GM12872 (cell line): ENCODE measurements at regions not wholly inside any gene's neighbourhood (a gene's known extent, or its start where the extent isn't known, plus 50 kb on each side); places are given as distances from the start of the nearest gene placed in this dataset.

Experiments used
- TF ChIP-seq, protein P1 (sequence below): IDR thresholded peaks from 3 replicates; pipeline ENCODE4 v1.5.1; 2011; ENCODE audit warnings: low read depth, mild to moderate bottlenecking, low read length, moderate library complexity; ENCODE audit not compliant: insufficient read depth

- TF ChIP-seq, protein P1, sequence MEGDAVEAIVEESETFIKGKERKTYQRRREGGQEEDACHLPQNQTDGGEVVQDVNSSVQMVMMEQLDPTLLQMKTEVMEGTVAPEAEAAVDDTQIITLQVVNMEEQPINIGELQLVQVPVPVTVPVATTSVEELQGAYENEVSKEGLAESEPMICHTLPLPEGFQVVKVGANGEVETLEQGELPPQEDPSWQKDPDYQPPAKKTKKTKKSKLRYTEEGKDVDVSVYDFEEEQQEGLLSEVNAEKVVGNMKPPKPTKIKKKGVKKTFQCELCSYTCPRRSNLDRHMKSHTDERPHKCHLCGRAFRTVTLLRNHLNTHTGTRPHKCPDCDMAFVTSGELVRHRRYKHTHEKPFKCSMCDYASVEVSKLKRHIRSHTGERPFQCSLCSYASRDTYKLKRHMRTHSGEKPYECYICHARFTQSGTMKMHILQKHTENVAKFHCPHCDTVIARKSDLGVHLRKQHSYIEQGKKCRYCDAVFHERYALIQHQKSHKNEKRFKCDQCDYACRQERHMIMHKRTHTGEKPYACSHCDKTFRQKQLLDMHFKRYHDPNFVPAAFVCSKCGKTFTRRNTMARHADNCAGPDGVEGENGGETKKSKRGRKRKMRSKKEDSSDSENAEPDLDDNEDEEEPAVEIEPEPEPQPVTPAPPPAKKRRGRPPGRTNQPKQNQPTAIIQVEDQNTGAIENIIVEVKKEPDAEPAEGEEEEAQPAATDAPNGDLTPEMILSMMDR = no peak
These were observed 267.0 kb upstream of the CFAP20DC start for GRCh38 chr3:59316688-59317275.

DNA sequence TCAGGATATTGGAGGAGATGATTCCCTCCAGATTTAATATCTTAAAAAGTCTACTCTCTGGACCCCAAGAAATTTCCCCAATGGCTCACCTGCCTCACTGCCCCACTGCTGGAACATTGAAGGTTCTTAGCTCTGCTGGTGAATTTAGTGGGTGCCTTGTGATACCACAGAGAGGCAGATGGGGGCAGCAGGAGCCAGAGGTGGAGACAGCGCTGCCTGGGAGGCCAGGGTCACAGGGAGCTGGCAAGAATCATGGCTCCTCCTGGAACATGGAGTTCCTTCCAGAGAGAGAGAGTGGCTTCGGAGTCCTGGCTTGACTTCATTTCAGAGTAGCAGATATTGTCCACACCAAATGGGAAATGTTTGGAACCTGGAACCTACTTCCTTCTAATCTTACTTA lies 263.5 kb upstream of the CFAP20DC start:
- TF ChIP-seq, protein P1 = peak; percentile 85

DNA sequence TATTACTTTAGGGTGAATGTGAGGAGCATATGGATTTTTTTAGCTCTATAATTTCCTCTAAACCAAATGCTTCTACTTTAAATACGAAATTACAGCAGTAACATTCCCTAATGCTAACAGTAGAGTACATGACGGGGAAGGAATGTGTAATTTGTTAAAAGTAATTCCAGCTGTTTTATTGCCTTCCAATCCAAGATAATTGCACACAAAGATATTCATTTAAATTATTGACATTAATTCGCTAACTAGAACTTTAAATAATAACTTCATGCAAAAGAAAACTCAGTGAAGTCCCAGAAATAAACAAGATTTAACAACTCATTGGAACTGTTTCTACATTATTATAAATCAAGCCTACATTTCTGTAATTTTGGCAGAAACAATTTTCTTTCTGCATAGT lies 261.4 kb upstream of the CFAP20DC start:
- TF ChIP-seq, protein P1 = no peak

GRCh38 chr3:59310736-59311135 lies 260.9 kb upstream of the CFAP20DC start:
- TF ChIP-seq, protein P1 = no peak

DNA sequence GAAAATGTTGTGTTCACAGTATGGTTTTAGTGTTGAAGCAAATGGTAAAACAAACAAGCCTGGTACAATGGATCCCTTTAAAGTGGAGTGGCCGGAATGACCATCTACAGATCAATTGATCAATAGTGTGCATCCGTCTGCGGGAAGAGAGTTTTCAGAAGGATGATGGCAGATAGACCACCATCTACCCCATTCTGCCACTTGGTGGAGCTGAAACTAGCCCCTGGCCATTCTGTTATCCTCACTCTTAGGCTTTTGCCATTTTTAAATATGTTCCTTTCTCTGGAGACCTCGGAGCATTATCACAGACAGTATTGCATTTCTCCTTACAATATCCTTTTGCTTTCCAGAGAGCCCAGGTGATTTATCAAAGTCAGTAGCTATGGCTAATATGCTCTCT lies 258.9 kb upstream of the CFAP20DC start:
- TF ChIP-seq, protein P1 = peak; percentile 51; the same call in 2 of the 3 replicates

DNA sequence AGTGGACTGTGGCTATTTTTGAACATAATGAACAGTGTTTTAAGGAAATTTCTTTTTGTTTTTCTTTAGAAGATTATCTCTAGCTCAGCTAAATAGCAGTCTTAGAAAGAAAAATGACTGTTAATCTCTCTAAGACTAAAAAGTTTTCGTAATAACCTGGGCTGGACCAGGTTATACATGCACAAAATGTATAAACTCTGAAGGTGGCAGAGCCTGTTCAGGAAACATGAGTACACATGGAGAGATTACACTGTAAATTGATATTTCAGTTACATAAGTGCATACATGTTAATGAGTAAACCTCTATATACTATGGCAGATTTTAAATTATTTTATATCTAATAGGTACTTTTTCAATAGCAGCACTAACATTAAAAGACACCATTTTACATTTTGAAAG lies 258.2 kb upstream of the CFAP20DC start:
- TF ChIP-seq, protein P1 = no peak

GRCh38 chr3:59306436-59306835 lies 256.6 kb upstream of the CFAP20DC start:
- TF ChIP-seq, protein P1 = no peak

- TF ChIP-seq, protein P1 = no peak
These were observed 254.5 kb upstream of the CFAP20DC start for GRCh38 chr3:59304296-59304695.
